Progenitor cell of endocrine pancreas (in vitro differentiated cells): ENCODE measurements at regions not wholly inside any gene's neighbourhood (a gene's known extent, or its start where the extent isn't known, plus 50 kb on each side); places are given as distances from the start of the nearest gene placed in this dataset.

Experiments used
- DNase-seq: peaks from one replicate; pipeline ENCODE4 v3.0.0; 2021; ENCODE audit warnings: low spot score; ENCODE audit not compliant: unreplicated experiment
- H3K27ac Mint-ChIP-seq: 2 replicates; pipeline ENCODE4 v1.8.0; 2021; ENCODE audit warnings: mild to moderate bottlenecking, moderate library complexity, mixed read lengths
- H3K27me3 Mint-ChIP-seq: 2 replicates; pipeline ENCODE4 v1.8.0; 2021; ENCODE audit warnings: mixed read lengths
- H3K36me3 Mint-ChIP-seq: 2 replicates; pipeline ENCODE4 v1.8.0; 2022; ENCODE audit warnings: mixed read lengths; ENCODE audit not compliant: insufficient read depth
- H3K4me1 Mint-ChIP-seq: 2 replicates; pipeline ENCODE4 v1.8.0; 2021; ENCODE audit warnings: low read depth, mixed read lengths
- H3K4me3 Mint-ChIP-seq: 2 replicates; pipeline ENCODE4 v1.8.0; 2021; ENCODE audit warnings: low read depth, mild to moderate bottlenecking, moderate library complexity, mixed read lengths
- H3K9me3 Mint-ChIP-seq: 2 replicates; pipeline ENCODE4 v1.8.0; 2021; ENCODE audit warnings: low read depth, mixed read lengths
- TF ChIP-seq, protein P1 (sequence below): fragments of 200-600 bp; sonication (generic); IDR thresholded peaks from one replicate; pipeline ENCODE4 v1.5.0; 2021; ENCODE audit warnings: antibody characterized with exemption, mild to moderate bottlenecking; ENCODE audit not compliant: unreplicated experiment

GRCh38 chr5:63700241-63700640 lies 262.0 kb downstream of the HTR1A start:
- peaks cover 6% of the 10 kb centered on the region for H3K9me3 Mint-ChIP-seq

GRCh38 chr5:63697811-63698210 lies 264.4 kb downstream of the HTR1A start:
- Mint-ChIP-seq H3K4me1 (peaks cover 3% of the 10 kb centered on the region), H3K4me3 (no peak overlapping the region), H3K36me3 (no peaks in the 10 kb centered on the region), H3K9me3 (peaks cover 3% of the 10 kb centered on the region), H3K27ac (no peak overlapping the region), H3K27me3 (no peaks in the 10 kb centered on the region)
- no peak for DNase-seq
- TF ChIP-seq, protein P1, sequence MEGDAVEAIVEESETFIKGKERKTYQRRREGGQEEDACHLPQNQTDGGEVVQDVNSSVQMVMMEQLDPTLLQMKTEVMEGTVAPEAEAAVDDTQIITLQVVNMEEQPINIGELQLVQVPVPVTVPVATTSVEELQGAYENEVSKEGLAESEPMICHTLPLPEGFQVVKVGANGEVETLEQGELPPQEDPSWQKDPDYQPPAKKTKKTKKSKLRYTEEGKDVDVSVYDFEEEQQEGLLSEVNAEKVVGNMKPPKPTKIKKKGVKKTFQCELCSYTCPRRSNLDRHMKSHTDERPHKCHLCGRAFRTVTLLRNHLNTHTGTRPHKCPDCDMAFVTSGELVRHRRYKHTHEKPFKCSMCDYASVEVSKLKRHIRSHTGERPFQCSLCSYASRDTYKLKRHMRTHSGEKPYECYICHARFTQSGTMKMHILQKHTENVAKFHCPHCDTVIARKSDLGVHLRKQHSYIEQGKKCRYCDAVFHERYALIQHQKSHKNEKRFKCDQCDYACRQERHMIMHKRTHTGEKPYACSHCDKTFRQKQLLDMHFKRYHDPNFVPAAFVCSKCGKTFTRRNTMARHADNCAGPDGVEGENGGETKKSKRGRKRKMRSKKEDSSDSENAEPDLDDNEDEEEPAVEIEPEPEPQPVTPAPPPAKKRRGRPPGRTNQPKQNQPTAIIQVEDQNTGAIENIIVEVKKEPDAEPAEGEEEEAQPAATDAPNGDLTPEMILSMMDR: no peak

More at GRCh38 chr5:63700241-63700640, 262.0 kb downstream of the HTR1A start:
- DNase-seq: no peak
- H3K27me3 Mint-ChIP-seq: no peaks in the 10 kb centered on the region
- peaks cover 3% of the 10 kb centered on the region for H3K4me1 Mint-ChIP-seq
- no peak overlapping the region for H3K27ac Mint-ChIP-seq
- TF ChIP-seq, protein P1: no peak
- no peak overlapping the region for H3K4me3 Mint-ChIP-seq
- H3K36me3 Mint-ChIP-seq: no peaks in the 10 kb centered on the region

GRCh38 chr5:63690546-63690945 lies 271.7 kb downstream of the HTR1A start:
- DNase-seq: no peak
- Mint-ChIP-seq H3K4me1 (peaks cover 60% of the 10 kb centered on the region), H3K36me3 (peaks cover 7% of the 10 kb centered on the region), H3K27ac (peak overlapping the region; percentile 92), H3K4me3 (peak overlapping the region; percentile 77), H3K9me3 (no peaks in the 10 kb centered on the region), H3K27me3 (no peaks in the 10 kb centered on the region)
- TF ChIP-seq, protein P1: no peak

DNA sequence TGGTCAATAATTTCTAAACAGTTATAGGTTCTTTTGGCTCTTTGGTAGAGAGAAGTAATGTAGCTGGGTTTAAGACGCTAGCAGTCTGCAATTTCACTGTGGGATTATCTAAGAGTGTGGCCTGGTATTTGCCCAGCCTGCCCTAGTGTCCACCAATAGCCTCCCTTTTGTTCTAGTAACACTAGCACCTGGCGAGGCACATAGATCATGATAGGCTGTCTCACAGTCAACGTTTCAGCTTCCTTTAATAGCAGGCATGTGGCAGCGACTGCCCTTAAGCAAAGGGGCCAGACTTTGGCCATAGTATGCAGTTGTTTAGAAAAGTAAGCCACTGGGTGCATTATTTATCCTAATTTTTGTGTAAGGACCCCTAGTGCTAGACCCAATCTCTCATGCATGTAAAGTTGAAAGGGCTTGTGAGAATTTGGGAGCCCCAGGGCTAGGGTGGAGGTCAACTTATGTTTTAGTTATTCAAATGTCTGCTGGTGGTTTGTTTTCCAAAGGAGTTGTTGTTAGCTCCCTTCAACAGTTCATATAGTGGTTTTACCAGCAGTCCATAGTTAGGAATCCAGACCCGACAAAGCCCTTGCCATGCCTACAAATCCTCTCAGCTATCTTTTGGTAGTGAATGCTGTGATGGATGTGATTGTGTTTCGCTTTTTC lies 274.3 kb downstream of the HTR1A start:
- H3K9me3 Mint-ChIP-seq: peaks cover 5% of the 10 kb centered on the region
- H3K4me3 Mint-ChIP-seq: peak overlapping the region; percentile 33
- no peak for DNase-seq
- no peaks in the 10 kb centered on the region for H3K27me3 Mint-ChIP-seq
- TF ChIP-seq, protein P1: no peak
- peak overlapping the region; percentile 99 for H3K27ac Mint-ChIP-seq
- H3K4me1 Mint-ChIP-seq: peaks cover 68% of the 10 kb centered on the region
- H3K36me3 Mint-ChIP-seq: peaks cover 15% of the 10 kb centered on the region

DNA sequence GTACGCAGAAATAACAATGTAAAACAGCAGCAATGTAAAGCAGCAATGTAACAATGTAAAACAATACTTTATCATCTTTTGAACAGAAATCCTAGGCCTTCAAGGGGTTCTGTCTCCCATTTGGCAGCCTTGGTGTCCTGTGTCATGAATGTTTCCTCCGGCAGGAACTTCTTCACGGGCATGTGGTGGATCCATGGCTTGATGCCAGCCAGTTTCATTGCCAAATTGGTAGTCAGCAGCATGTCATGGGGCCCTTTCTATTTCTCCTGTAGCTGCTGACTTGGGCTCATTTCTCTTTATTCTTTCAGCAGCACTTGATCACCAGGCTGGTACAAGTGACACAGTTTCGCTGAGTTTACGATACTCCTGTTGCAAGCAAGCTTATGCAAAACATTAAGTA lies 275.3 kb downstream of the HTR1A start:
- Mint-ChIP-seq H3K4me3 (peak overlapping the region; percentile 70), H3K27me3 (no peaks in the 10 kb centered on the region), H3K36me3 (peaks cover 18% of the 10 kb centered on the region), H3K4me1 (peaks cover 64% of the 10 kb centered on the region), H3K27ac (peak overlapping the region; percentile 99), H3K9me3 (peaks cover 8% of the 10 kb centered on the region)
- TF ChIP-seq, protein P1: no peak
- DNase-seq: no peak
